Left lung (tissue), 4 donors: ENCODE measurements at regions not wholly inside any gene's neighbourhood (a gene's known extent, or its start where the extent isn't known, plus 50 kb on each side); places are given as distances from the start of the nearest gene placed in this dataset.

Source experiments
- ATAC-seq: fragments of 200-7000 bp; cut with Tn5 transposase; one replicate; pipeline ENCODE4 v1.9.1; 2020; ENCODE audit warnings: moderate library complexity
- DNase-seq, 4 donors: peaks; one replicate each; pipeline ENCODE4 v3.0.0-alpha.2; 2013 to 2020
- H3K27ac ChIP-seq, 2 donors: fragments of 200-600 bp; sonication (generic) in 1 of 2; one replicate each; pipeline versions ENCODE4 v1.5.0 to v1.8.0; 2020 to 2021
- H3K27me3 ChIP-seq, 2 donors: fragments of 200-600 bp; sonication (generic) in 1 of 2; one replicate each; pipeline versions ENCODE4 v1.5.0 to v1.8.0; 2020 to 2021
- H3K36me3 ChIP-seq, 2 donors: fragments of 200-600 bp; sonication (generic) in 1 of 2; one replicate each; pipeline versions ENCODE4 v1.5.0 to v1.8.0; 2020 to 2021
- H3K4me1 ChIP-seq, 2 donors: fragments of 200-600 bp; one replicate each; pipeline ENCODE4 v1.8.0; 2021
- H3K4me3 ChIP-seq, 2 donors: fragments of 200-600 bp; sonication (generic) in 1 of 2; one replicate each; pipeline versions ENCODE4 v1.5.0 to v1.8.0; 2020 to 2021; ENCODE audit warnings: mild to moderate bottlenecking in 1 of 2
- H3K9me3 ChIP-seq, 2 donors: fragments of 200-600 bp; sonication (generic) in 1 of 2; one replicate each; pipeline versions ENCODE4 v1.5.0 to v1.8.0; 2020 to 2021
- intact Hi-C, 2 donors: fragments of 100-400 bp; cut with DNase I; formaldehyde crosslinking; loops; one replicate each; pipeline versions ENCODE4 v1.11.2 to v1.14.2; 2022
- TF ChIP-seq, protein P1 (sequence below), 2 donors: fragments of 200-600 bp; sonication (generic) in 1 of 2; IDR thresholded peaks; one replicate each; pipeline versions ENCODE4 v1.5.0 to v1.8.0; 2021; ENCODE audit warnings: antibody characterized with exemption in 2 of 2
- donor health status: DM: no; HTN: yes; CAD: no.
- donor health status: DM: no; HTN: no; CAD: no.

DNA sequence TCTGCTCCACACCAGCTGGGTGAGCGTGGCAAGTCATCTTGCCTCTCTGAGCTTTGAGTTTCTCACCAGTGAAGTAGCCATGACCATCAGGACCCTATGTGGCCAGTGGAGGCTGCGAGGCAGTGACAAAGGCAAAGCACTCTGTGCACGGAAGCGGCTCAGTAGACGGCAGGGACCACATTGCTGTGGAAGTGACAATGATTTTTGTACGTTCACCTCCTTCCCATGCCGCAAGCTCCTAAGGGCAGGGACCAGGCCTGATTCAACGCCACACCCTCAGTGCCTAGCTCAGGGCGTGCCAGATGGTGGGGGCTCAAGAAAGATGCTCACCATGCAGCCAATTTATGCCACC is 210.5 kb downstream of the MATN1 start:
- DNase-seq: no peak
- Histone ChIP-seq H3K27me3 (peaks cover 0 to 60% of the 10 kb centered on the region in 2 donors), H3K27ac (no peak overlapping the region), H3K4me1 (no peaks in the 10 kb centered on the region), H3K4me3 (no peak overlapping the region), H3K9me3 (no peaks in the 10 kb centered on the region), H3K36me3 (no peaks in the 10 kb centered on the region)
- ATAC-seq: no peak
- intact Hi-C loops: no loop called here
- TF ChIP-seq, protein P1, sequence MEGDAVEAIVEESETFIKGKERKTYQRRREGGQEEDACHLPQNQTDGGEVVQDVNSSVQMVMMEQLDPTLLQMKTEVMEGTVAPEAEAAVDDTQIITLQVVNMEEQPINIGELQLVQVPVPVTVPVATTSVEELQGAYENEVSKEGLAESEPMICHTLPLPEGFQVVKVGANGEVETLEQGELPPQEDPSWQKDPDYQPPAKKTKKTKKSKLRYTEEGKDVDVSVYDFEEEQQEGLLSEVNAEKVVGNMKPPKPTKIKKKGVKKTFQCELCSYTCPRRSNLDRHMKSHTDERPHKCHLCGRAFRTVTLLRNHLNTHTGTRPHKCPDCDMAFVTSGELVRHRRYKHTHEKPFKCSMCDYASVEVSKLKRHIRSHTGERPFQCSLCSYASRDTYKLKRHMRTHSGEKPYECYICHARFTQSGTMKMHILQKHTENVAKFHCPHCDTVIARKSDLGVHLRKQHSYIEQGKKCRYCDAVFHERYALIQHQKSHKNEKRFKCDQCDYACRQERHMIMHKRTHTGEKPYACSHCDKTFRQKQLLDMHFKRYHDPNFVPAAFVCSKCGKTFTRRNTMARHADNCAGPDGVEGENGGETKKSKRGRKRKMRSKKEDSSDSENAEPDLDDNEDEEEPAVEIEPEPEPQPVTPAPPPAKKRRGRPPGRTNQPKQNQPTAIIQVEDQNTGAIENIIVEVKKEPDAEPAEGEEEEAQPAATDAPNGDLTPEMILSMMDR (IDR thresholded peaks at IDR 0.05): no peak

DNA sequence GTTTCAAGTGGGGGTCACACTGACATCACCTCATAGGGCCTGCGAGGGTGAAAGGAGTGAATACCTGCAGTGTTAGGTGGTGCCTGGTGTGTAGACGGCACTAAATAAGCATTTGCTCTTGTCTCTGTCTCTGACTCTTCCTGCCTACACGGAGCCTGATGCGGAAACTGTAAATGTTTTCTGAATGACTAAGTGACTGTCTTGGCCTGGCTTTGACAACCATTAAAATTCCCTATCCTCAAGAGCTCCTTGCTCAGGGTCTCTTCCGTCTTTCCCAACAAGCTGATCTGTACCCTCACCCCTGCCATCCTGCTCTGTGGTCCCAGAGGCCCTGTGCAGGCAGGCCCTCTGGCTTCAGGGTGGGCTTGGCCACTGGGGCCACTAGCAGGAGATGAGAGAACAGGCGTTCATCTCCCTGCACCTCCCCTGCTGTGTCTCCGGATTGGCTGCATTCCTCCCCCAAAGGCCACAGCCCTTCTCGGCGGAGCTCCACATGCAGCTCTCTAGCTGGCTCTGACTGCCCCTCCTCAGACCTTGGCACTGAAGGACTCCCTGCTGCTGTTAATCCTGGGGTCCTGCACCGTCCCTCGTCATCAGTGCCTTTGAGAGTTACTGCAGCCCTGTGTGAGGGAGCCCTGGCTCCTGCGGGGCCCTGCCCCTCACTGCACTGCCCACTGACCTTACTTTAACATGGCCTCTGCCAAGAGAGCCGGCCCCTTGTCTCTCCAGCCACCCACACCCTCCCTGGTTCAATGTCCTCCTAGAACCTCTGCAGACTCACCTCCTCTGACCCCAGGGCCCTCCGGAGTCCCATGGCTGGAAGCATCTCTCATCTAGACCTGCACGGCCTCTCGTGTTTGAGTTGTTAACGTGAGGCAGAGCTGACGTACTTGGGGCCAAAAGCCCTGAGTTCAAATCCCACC is 211.1 kb downstream of the MATN1 start:
- no peaks in the 10 kb centered on the region for H3K9me3 ChIP-seq
- TF ChIP-seq, protein P1 (IDR thresholded peaks at IDR 0.05): no peak
- no peak overlapping the region for H3K27ac ChIP-seq
- no peaks in the 10 kb centered on the region for H3K4me1 ChIP-seq
- intact Hi-C loops: no loop called here
- ATAC-seq (no peak), DNase-seq (no peak)
- H3K4me3 ChIP-seq: no peak overlapping the region
- no peaks in the 10 kb centered on the region for H3K36me3 ChIP-seq
- H3K27me3 ChIP-seq: peaks cover 0 to 60% of the 10 kb centered on the region in 2 donors

DNA sequence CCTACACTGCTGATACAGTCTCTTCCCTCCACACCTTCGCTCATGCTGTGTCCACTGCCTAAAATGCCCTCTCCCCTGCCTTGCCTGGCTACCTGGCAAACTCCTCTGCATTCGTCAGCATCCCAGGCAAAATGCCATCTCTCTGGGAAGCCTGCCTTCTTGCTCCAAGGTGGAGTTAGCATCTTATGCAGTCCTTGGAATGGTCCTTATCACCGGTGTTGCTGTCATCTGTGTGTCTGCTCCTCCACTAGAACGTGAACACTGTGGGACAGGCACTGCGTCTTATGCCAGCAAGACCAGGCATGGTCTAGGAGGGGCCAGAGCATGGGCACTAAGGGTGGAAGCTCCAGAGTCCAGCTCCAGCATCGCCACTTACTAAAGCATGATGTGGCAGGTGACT is 211.8 kb downstream of the MATN1 start:
- ATAC-seq: no peak
- TF ChIP-seq, protein P1 (IDR thresholded peaks at IDR 0.05): no peak
- H3K27me3 ChIP-seq: peaks cover 0 to 59% of the 10 kb centered on the region in 2 donors
- intact Hi-C loops: no loop called here
- no peak overlapping the region for H3K27ac ChIP-seq
- no peaks in the 10 kb centered on the region for H3K4me1 ChIP-seq
- H3K4me3 ChIP-seq: no peak overlapping the region
- no peaks in the 10 kb centered on the region for H3K36me3 ChIP-seq
- no peak for DNase-seq
- H3K9me3 ChIP-seq: no peaks in the 10 kb centered on the region

DNA sequence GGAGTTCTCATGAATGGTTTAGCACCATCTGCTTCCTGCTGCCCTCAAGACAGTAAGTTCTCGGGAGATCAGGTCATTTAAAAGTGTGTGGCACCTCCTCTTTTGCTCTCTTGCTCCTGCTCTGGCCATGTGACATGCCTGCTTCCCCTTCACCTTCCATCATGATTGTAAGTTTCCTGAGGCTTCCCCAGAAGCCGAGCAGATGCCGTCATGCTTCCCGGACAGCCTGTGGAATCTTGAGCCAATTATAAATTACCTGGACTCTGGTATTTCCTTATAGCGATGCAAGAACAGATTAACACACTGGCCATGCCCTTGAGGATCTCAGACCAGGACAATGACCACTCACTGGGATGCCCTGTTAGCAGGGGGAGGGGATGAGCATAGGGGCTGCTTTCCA is 212.3 kb downstream of the MATN1 start:
- ATAC-seq (no peak), DNase-seq (no peak)
- Histone ChIP-seq H3K27me3 (peaks cover 0 to 54% of the 10 kb centered on the region in 2 donors), H3K4me3 (no peak overlapping the region), H3K4me1 (no peaks in the 10 kb centered on the region), H3K9me3 (no peaks in the 10 kb centered on the region), H3K36me3 (no peaks in the 10 kb centered on the region), H3K27ac (no peak overlapping the region)
- intact Hi-C loops: no loop called here
- TF ChIP-seq, protein P1 (IDR thresholded peaks at IDR 0.05): no peak

DNA sequence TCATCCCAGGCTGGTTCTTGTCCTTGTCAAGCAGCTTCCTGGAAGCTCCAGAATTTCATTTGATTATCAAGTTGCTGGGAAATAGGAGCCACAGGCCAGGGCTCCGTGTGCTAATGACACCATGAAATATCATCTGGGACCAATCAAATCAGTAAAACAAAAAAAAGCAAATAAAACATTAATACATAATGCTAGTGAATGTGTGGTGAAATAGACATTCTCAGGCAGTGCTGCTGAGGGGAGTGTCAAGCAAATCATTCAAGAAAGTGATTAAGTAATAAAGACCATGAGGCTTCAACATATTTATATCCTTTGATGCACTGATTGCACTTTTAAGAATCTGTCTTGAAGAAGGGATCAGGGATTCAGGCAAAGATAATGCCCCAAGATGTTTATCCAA is 213.7 kb downstream of the MATN1 start:
- Histone ChIP-seq H3K27me3 (peaks cover 0 to 54% of the 10 kb centered on the region in 2 donors), H3K4me1 (no peaks in the 10 kb centered on the region), H3K27ac (no peak overlapping the region), H3K4me3 (no peak overlapping the region), H3K36me3 (no peaks in the 10 kb centered on the region), H3K9me3 (no peaks in the 10 kb centered on the region)
- ATAC-seq (no peak), DNase-seq (no peak)
- intact Hi-C loops: no loop called here
- TF ChIP-seq, protein P1 (IDR thresholded peaks at IDR 0.05): no peak
